Breast epithelium (tissue), 3 donors: ENCODE measurements at regions not wholly inside any gene's neighbourhood (a gene's known extent, or its start where the extent isn't known, plus 50 kb on each side); places are given as distances from the start of the nearest gene placed in this dataset.

Experiments
- CTCF ChIP-seq, 3 donors: fragments of 450-650 bp; IDR thresholded peaks; one replicate each; pipeline ENCODE4 v1.5.1; 2016 to 2017; ENCODE audit warnings: antibody characterized with exemption in 3 of 3, mild to moderate bottlenecking in 3 of 3, moderate library complexity in 3 of 3
- POLR2A ChIP-seq: fragments of 450-650 bp; IDR thresholded peaks from one replicate; pipeline ENCODE4 v1.6.1; 2016; ENCODE audit warnings: antibody characterized with exemption, mild to moderate bottlenecking, moderate library complexity

GRCh38 chr9:73969936-73970335 is 527.2 kb upstream of the RORB start:
- no peak for TF ChIP-seq POLR2A
- TF ChIP-seq CTCF (IDR thresholded peaks at IDR 0.05), result no peak
